K562 (cell line): ENCODE measurements at regions not wholly inside any gene's neighbourhood (a gene's known extent, or its start where the extent isn't known, plus 50 kb on each side); places are given as distances from the start of the nearest gene placed in this dataset.
A peak's percentile ranks its signal among the peaks of the same experiment; 100 is the strongest.

Source experiments
- ATAC-seq: fragments of 200-7000 bp; cut with Tn5 transposase; 3 replicates; pipeline ENCODE4 v1.9.1; 2020; ENCODE audit warnings: moderate library complexity
- BruUV-seq: library from RNA; stranded (reverse); fragments of 400-500 nt; replicated peaks from 2 replicates; lab custom pipeline; 2021; lab: Mats Ljungman, UMichigan
- CTCF ChIA-PET: fragments of 300-600 bp; formaldehyde crosslinking; extraction: SDS; loops from one replicate; lab custom pipeline; 2021; ENCODE audit warnings: low intra/inter-chr PET ratio; lab: Yijun Ruan, JAX
- POLR2A ChIA-PET: fragments of 300-600, 350-650 bp; sonication (Branson Sonifier 250); formaldehyde crosslinking; extraction: SDS; loops from one replicate; lab custom pipeline; 2021; ENCODE audit warnings: antibody characterized with exemption, inconsistent platforms; lab: Yijun Ruan, JAX
- DNase-seq, 4 experiments: peaks; one replicate each; pipeline versions ENCODE4 v3.0.0 to v3.0.0-alpha.2; 2011 to 2018; ENCODE audit warnings: low spot score in 3 of 4, mixed read lengths in 3 of 4; ENCODE audit errors: extremely low read depth in 1 of 4
- FAIRE-seq: peaks from 2 replicates; lab custom pipeline; 2011; peaks lifted over from hg19 to GRCh38; lab: Jason Lieb, UNC
- H2AFZ ChIP-seq: 2 replicates; pipeline ENCODE4 v1.6.0; 2011; ENCODE audit warnings: low read depth, low read length, control low read depth, inconsistent platforms
- H3K27ac ChIP-seq: fragments of 200-600 bp; 3 replicates; pipeline ENCODE4 v1.8.0; 2011; ENCODE audit warnings: low read depth, mild to moderate bottlenecking, control low read depth, inconsistent platforms, low read length, moderate library complexity, mixed read lengths; ENCODE audit errors: extremely low read depth
- H3K27me3 ChIP-seq, 2 experiments: fragments of 300-600 bp in 1 of 2; 2 replicates in 1 of 2; 3 replicates in 1 of 2; pipeline versions ENCODE4 v1.6.0 to v1.8.0; 2011; ENCODE audit warnings: inconsistent platforms in 2 of 2, low read length in 2 of 2, mild to moderate bottlenecking in 1 of 2, mixed read lengths in 1 of 2, moderate library complexity in 1 of 2; ENCODE audit not compliant: control insufficient read depth in 2 of 2, insufficient read depth in 2 of 2
- H3K36me3 ChIP-seq: fragments of 300-600 bp; 3 replicates; pipeline ENCODE4 v1.8.0; 2011; ENCODE audit warnings: mild to moderate bottlenecking, low read length, inconsistent platforms; ENCODE audit not compliant: control insufficient read depth, insufficient read depth
- H3K4me1 ChIP-seq, 2 experiments: fragments of 200-600 bp in 1 of 2; replicated peaks in 1 of 2; 2 replicates in 1 of 2; 3 replicates in 1 of 2; pipeline versions ENCODE4 v1.5.1 to v1.8.0; 2011; ENCODE audit warnings: inconsistent platforms in 2 of 2, low read length in 2 of 2, mild to moderate bottlenecking in 1 of 2, mixed read lengths in 1 of 2, moderate library complexity in 1 of 2; ENCODE audit not compliant: control insufficient read depth in 2 of 2, insufficient read depth in 2 of 2
- H3K4me2 ChIP-seq: 2 replicates; pipeline ENCODE4 v1.6.1; 2011; ENCODE audit warnings: low read length, control low read depth, inconsistent platforms, mixed read lengths; ENCODE audit not compliant: insufficient read depth
- H3K4me3 ChIP-seq: fragments of 200-600 bp; sonication (generic), shearing (Covaris generic); 2 replicates; pipeline ENCODE4 v1.5.1; 2016; ENCODE audit warnings: control low read depth, inconsistent platforms
- H3K79me2 ChIP-seq: fragments of 200-600 bp; 3 replicates; pipeline ENCODE4 v1.8.0; 2011; ENCODE audit warnings: low read length, inconsistent platforms; ENCODE audit not compliant: control insufficient read depth, insufficient read depth
- H3K9ac ChIP-seq, 2 experiments: 2 replicates each; pipeline versions ENCODE4 v1.6.0 to v1.6.1; 2011; ENCODE audit warnings: low read depth in 2 of 2, low read length in 2 of 2, control low read depth in 1 of 2, inconsistent platforms in 1 of 2, mild to moderate bottlenecking in 1 of 2, mixed read lengths in 1 of 2; ENCODE audit not compliant: insufficient read depth in 1 of 2
- H3K9me1 ChIP-seq: one replicate; pipeline ENCODE4 v1.6.0; 2011; ENCODE audit warnings: inconsistent platforms, mild to moderate bottlenecking, low read length, moderate library complexity; ENCODE audit not compliant: control insufficient read depth, insufficient read depth
- H3K9me3 ChIP-seq: replicated peaks from 2 replicates; pipeline ENCODE4 v1.5.1; 2011; ENCODE audit warnings: low read depth, low read length, inconsistent platforms; ENCODE audit not compliant: control insufficient read depth, insufficient read depth
- H4K20me1 ChIP-seq: replicated peaks from 2 replicates; pipeline ENCODE4 v1.6.1; 2011; ENCODE audit warnings: low read length, inconsistent platforms, mixed read lengths; ENCODE audit not compliant: control insufficient read depth, insufficient read depth
- C11orf30 ChIP-seq: fragments of 450-650 bp; IDR thresholded peaks from 2 replicates; pipeline ENCODE4 v1.6.1; 2016; ENCODE audit warnings: low read depth, mild to moderate bottlenecking
- CEBPZ ChIP-seq: fragments of 150-350 bp; IDR thresholded peaks from 2 replicates; pipeline ENCODE4 v1.6.1; 2014; ENCODE audit warnings: low read depth, mild to moderate bottlenecking, low read length, borderline replicate concordance
- E2F8 ChIP-seq: fragments of 450-650 bp; IDR thresholded peaks from 2 replicates; pipeline ENCODE4 v1.7.1; 2018; ENCODE audit warnings: mild to moderate bottlenecking, low read depth; ENCODE audit not compliant: partially characterized antibody
- E4F1 ChIP-seq: fragments of 250-450 bp; sonication (Bioruptor Pico); IDR thresholded peaks from 2 replicates; pipeline ENCODE4 v1.5.0; 2021; ENCODE audit warnings: mild to moderate bottlenecking, borderline replicate concordance
- MAFG ChIP-seq: fragments of 450-650 bp; conservative IDR thresholded peaks from 2 replicates; pipeline ENCODE4 v1.6.1; 2016; ENCODE audit warnings: missing genetic modification characterization, missing compliant biosample characterization
- NCOA1 ChIP-seq: fragments of 450-650 bp; IDR thresholded peaks from 2 replicates; pipeline ENCODE4 v1.6.1; 2016; ENCODE audit warnings: low read depth
- ZNF316 ChIP-seq: fragments of 450-650 bp; IDR thresholded peaks from 2 replicates; pipeline ENCODE4 v1.6.1; 2016
- ZNF583 ChIP-seq: fragments of 250-450 bp; sonication (Bioruptor Pico); IDR thresholded peaks from 2 replicates; pipeline ENCODE4 v1.4.0; 2020
- WGBS: fragments of 100-300 bp; shearing (Covaris generic); methylation state at CpG from one replicate; pipeline ENCODE4 v1.1.6; 2016; ENCODE audit warnings: low coverage, mixed read lengths; ENCODE audit not compliant: insufficient coverage; ENCODE audit errors: missing lambda C conversion rate; 5-methylcytosine and 5-hydroxymethylcytosine counted together
- in situ Hi-C: fragments of 300-500 bp; cut with MboI; formaldehyde crosslinking; loops from 4 replicates; pipeline ENCODE4 v1.15.0; 2018; ENCODE audit warnings: inconsistent platforms, mixed read lengths
- intact Hi-C: fragments of 100-400 bp; cut with micrococcal nuclease; formaldehyde crosslinking; loops from 2 replicates; pipeline ENCODE4 v1.14.2; 2022

GRCh38 chr6:135774006-135774405 lies 77.5 kb upstream of the PDE7B start:
- intact Hi-C loops (no loop called here), in situ Hi-C loops (no loop called here)
- no peak overlapping the region for H3K27ac ChIP-seq
- no peaks in the 10 kb centered on the region for H3K9me1 ChIP-seq
- FAIRE-seq (no peak), ATAC-seq (no peak), DNase-seq (no peak)
- BruUV-seq: no TSS peak
- H2AFZ ChIP-seq: no peak overlapping the region
- WGBS: 0% methylated on average over 1 of the region's 1 CpG
- no peak overlapping the region for H3K9ac ChIP-seq
- no peak overlapping the region for H3K4me3 ChIP-seq
- no peaks in the 10 kb centered on the region for H3K79me2 ChIP-seq
- no peaks in the 10 kb centered on the region for H3K36me3 ChIP-seq
- no peaks in the 10 kb centered on the region for H4K20me1 ChIP-seq
- ChIA-PET POLR2A (no interaction called here), CTCF (no interaction called here)
- no peak overlapping the region for H3K4me2 ChIP-seq
- H3K4me1 ChIP-seq: no peaks in the 10 kb centered on the region
- H3K27me3 ChIP-seq: no peaks in the 10 kb centered on the region
- TF ChIP-seq NCOA1 (no peak), E2F8 (no peak), ZNF316 (peak; percentile 89), E4F1 (CRISPR knock-in tag) (no peak), MAFG (tag) (peak; percentile 56), ZNF583 (CRISPR knock-in tag) (no peak), CEBPZ (no peak), C11orf30 (peak; percentile 62)
- no peaks in the 10 kb centered on the region for H3K9me3 ChIP-seq
